DND-41 (cell line): ENCODE measurements at regions not wholly inside any gene's neighbourhood (a gene's known extent, or its start where the extent isn't known, plus 50 kb on each side); places are given as distances from the start of the nearest gene placed in this dataset.

Experiments
- ATAC-seq: fragments of 200-7000 bp; cut with Tn5 transposase; 3 replicates; pipeline ENCODE4 v1.9.1; 2021; ENCODE audit warnings: low read depth; ENCODE audit not compliant: insufficient read depth
- DNase-seq: peaks from one replicate; pipeline ENCODE4 v3.0.0-alpha.2; 2020
- H2AFZ ChIP-seq: 2 replicates; pipeline ENCODE4 v1.6.0; 2012; ENCODE audit warnings: low read depth, low read length
- H3K27ac ChIP-seq: 2 replicates; pipeline ENCODE4 v1.5.1; 2012; ENCODE audit warnings: low read length, inconsistent platforms
- H3K27me3 ChIP-seq: fragments of 200-600 bp; sonication (generic); 2 replicates; pipeline ENCODE4 v1.6.0; 2012; ENCODE audit warnings: low read length, mild to moderate bottlenecking, inconsistent platforms; ENCODE audit not compliant: insufficient read depth, poor library complexity
- H3K36me3 ChIP-seq: 2 replicates; pipeline ENCODE4 v1.5.1; 2012; ENCODE audit warnings: low read length, inconsistent platforms; ENCODE audit not compliant: insufficient read depth
- H3K4me1 ChIP-seq: 2 replicates; pipeline ENCODE4 v1.5.1; 2012; ENCODE audit warnings: mild to moderate bottlenecking, low read length; ENCODE audit not compliant: insufficient read depth
- H3K4me2 ChIP-seq: 2 replicates; pipeline ENCODE4 v1.6.0; 2012; ENCODE audit warnings: mild to moderate bottlenecking, moderate library complexity, low read length, inconsistent platforms; ENCODE audit not compliant: insufficient read depth
- H3K4me3 ChIP-seq, 2 experiments: fragments of 200-600 bp in 1 of 2; shearing (Covaris generic) in 1 of 2; 2 replicates each; pipeline ENCODE4 v1.5.1; 2012 to 2016; ENCODE audit warnings: inconsistent platforms in 2 of 2, low read length in 2 of 2, mild to moderate bottlenecking in 2 of 2, low read depth in 1 of 2, moderate library complexity in 1 of 2
- H3K79me2 ChIP-seq: 2 replicates; pipeline ENCODE4 v1.6.0; 2012; ENCODE audit warnings: low read length, inconsistent platforms; ENCODE audit not compliant: insufficient read depth
- H3K9ac ChIP-seq: 2 replicates; pipeline ENCODE4 v1.6.0; 2012; ENCODE audit warnings: low read depth, mild to moderate bottlenecking, inconsistent platforms, low read length, moderate library complexity
- H3K9me3 ChIP-seq: 2 replicates; pipeline ENCODE4 v1.5.1; 2012; ENCODE audit warnings: low read length, moderate library complexity, mild to moderate bottlenecking, inconsistent platforms; ENCODE audit not compliant: insufficient read depth, severe bottlenecking
- H4K20me1 ChIP-seq: 2 replicates; pipeline ENCODE4 v1.6.0; 2012; ENCODE audit warnings: low read length; ENCODE audit not compliant: insufficient read depth
- CTCF ChIP-seq: IDR thresholded peaks from 2 replicates; pipeline ENCODE4 v1.5.1; 2012; ENCODE audit warnings: borderline replicate concordance, low read length, moderate library complexity, mild to moderate bottlenecking; ENCODE audit not compliant: poor library complexity, severe bottlenecking; ENCODE audit errors: extremely low read depth
- EZH2 ChIP-seq: IDR thresholded peaks from 3 replicates; pipeline ENCODE4 v1.6.1; 2012; ENCODE audit warnings: borderline replicate concordance, low read depth, mild to moderate bottlenecking, moderate library complexity, low read length, inconsistent platforms; ENCODE audit not compliant: severe bottlenecking

- H3K4me2 ChIP-seq: no peak overlapping the region
- no peaks in the 10 kb centered on the region for H3K9me3 ChIP-seq
- no peak for DNase-seq
- no peak for TF ChIP-seq CTCF
- TF ChIP-seq EZH2: no peak
- no peaks in the 10 kb centered on the region for H3K79me2 ChIP-seq
- no peak overlapping the region for H3K9ac ChIP-seq
- no peaks in the 10 kb centered on the region for H3K36me3 ChIP-seq
- no peaks in the 10 kb centered on the region for H4K20me1 ChIP-seq
- no peak for ATAC-seq
- no peak overlapping the region for H3K27ac ChIP-seq
- H2AFZ ChIP-seq: no peak overlapping the region
- no peaks in the 10 kb centered on the region for H3K27me3 ChIP-seq
- no peak overlapping the region for H3K4me3 ChIP-seq
- no peaks in the 10 kb centered on the region for H3K4me1 ChIP-seq
Measured at GRCh38 chr2:125364984-125365265, 1291.0 kb upstream of the GYPC start.

GRCh38 chr2:125371867-125372266 lies 1284.1 kb upstream of the GYPC start:
- H2AFZ ChIP-seq: no peak overlapping the region
- ATAC-seq (no peak), DNase-seq (no peak)
- no peaks in the 10 kb centered on the region for H3K79me2 ChIP-seq
- no peak overlapping the region for H3K4me3 ChIP-seq
- H3K9me3 ChIP-seq: no peaks in the 10 kb centered on the region
- no peak for TF ChIP-seq EZH2
- no peak for TF ChIP-seq CTCF
- H3K9ac ChIP-seq: no peak overlapping the region
- H3K27ac ChIP-seq: no peak overlapping the region
- no peaks in the 10 kb centered on the region for H3K27me3 ChIP-seq
- no peaks in the 10 kb centered on the region for H3K36me3 ChIP-seq
- H3K4me2 ChIP-seq: no peak overlapping the region
- no peaks in the 10 kb centered on the region for H4K20me1 ChIP-seq
- no peaks in the 10 kb centered on the region for H3K4me1 ChIP-seq

- no peaks in the 10 kb centered on the region for H3K9me3 ChIP-seq
- no peaks in the 10 kb centered on the region for H3K27me3 ChIP-seq
- no peaks in the 10 kb centered on the region for H3K79me2 ChIP-seq
- no peak overlapping the region for H3K4me2 ChIP-seq
- H3K27ac ChIP-seq: no peak overlapping the region
- H4K20me1 ChIP-seq: no peaks in the 10 kb centered on the region
- ATAC-seq (no peak), DNase-seq (no peak)
- no peak for TF ChIP-seq CTCF
- no peak overlapping the region for H3K9ac ChIP-seq
- H3K36me3 ChIP-seq: no peaks in the 10 kb centered on the region
- no peak overlapping the region for H3K4me3 ChIP-seq
- H2AFZ ChIP-seq: no peak overlapping the region
- H3K4me1 ChIP-seq: no peaks in the 10 kb centered on the region
Measured at GRCh38 chr2:125373293-125373692, 1282.7 kb upstream of the GYPC start.

- Histone ChIP-seq H3K27ac (no peak overlapping the region), H3K9me3 (no peaks in the 10 kb centered on the region), H3K4me3 (no peak overlapping the region), H3K36me3 (no peaks in the 10 kb centered on the region), H3K27me3 (no peaks in the 10 kb centered on the region), H4K20me1 (no peaks in the 10 kb centered on the region), H3K4me2 (no peak overlapping the region), H3K4me1 (no peaks in the 10 kb centered on the region), H2AFZ (no peak overlapping the region), H3K79me2 (no peaks in the 10 kb centered on the region), H3K9ac (no peak overlapping the region)
- TF ChIP-seq EZH2: no peak
- TF ChIP-seq CTCF: no peak
- DNase-seq (no peak), ATAC-seq (no peak)
Measured at GRCh38 chr2:125386074-125386473, 1269.9 kb upstream of the GYPC start.
